ENCODE measurements at regions not wholly inside any gene's neighbourhood (a gene's known extent, or its start where the extent isn't known, plus 50 kb on each side); places are given as distances from the start of the nearest gene placed in this dataset.
"Not testable (repeated sequence)": the region's sequence is repeated elsewhere in the genome, so short reads cannot be mapped to it uniquely, and the experiment has no call there.

- Mint-ChIP-seq H3K9me3 (no peaks in the 10 kb centered on the region), H3K36me3 (ENCODE audit: low read depth) (no peaks in the 10 kb centered on the region), H3K27ac (no peak overlapping the region)
Observed at GRCh38 chr12:25794571-25794970, 163.9 kb upstream of the RASSF8 start.

GRCh38 chr12:25796523-25797000, 161.9 kb upstream of the RASSF8 start:
- Mint-ChIP-seq H3K27me3 (ENCODE audit: low read depth) (peaks cover 12% of the 10 kb centered on the region), H3K27ac (no peak overlapping the region), H3K9me3 (no peaks in the 10 kb centered on the region), H3K36me3 (ENCODE audit: low read depth) (no peaks in the 10 kb centered on the region), H3K4me3 (no peak overlapping the region), H3K4me1 (ENCODE audit: low read depth) (no peaks in the 10 kb centered on the region)

More at GRCh38 chr12:25794571-25794970, 163.9 kb upstream of the RASSF8 start:
- no peaks in the 10 kb centered on the region for H3K4me1 Mint-ChIP-seq (ENCODE audit: low read depth)
- H3K27me3 Mint-ChIP-seq (ENCODE audit: low read depth) = peaks cover 8% of the 10 kb centered on the region
- no peak overlapping the region for H3K4me3 Mint-ChIP-seq

GRCh38 chr12:25797386-25797785, 161.1 kb upstream of the RASSF8 start:
- Mint-ChIP-seq H3K4me3 (no peak overlapping the region), H3K27ac (no peak overlapping the region), H3K4me1 (ENCODE audit: low read depth) (no peaks in the 10 kb centered on the region), H3K27me3 (ENCODE audit: low read depth) (peaks cover 12% of the 10 kb centered on the region), H3K36me3 (ENCODE audit: low read depth) (no peaks in the 10 kb centered on the region), H3K9me3 (no peaks in the 10 kb centered on the region)

- no peaks in the 10 kb centered on the region for H3K9me3 Mint-ChIP-seq
- H3K27me3 Mint-ChIP-seq (ENCODE audit: low read depth) = peaks cover 8% of the 10 kb centered on the region
- no peak overlapping the region for H3K27ac Mint-ChIP-seq
Observed at GRCh38 chr12:25797949-25798348, 160.5 kb upstream of the RASSF8 start.

GRCh38 chr12:25800101-25800500, 158.4 kb upstream of the RASSF8 start:
- Mint-ChIP-seq H3K4me1 (ENCODE audit: low read depth) (peaks cover 2% of the 10 kb centered on the region), H3K27ac (no peak overlapping the region), H3K9me3 (peaks cover 3% of the 10 kb centered on the region), H3K4me3 (no peak overlapping the region), H3K27me3 (ENCODE audit: low read depth) (peaks cover 8% of the 10 kb centered on the region), H3K36me3 (ENCODE audit: low read depth) (no peaks in the 10 kb centered on the region)

More at GRCh38 chr12:25797949-25798348, 160.5 kb upstream of the RASSF8 start:
- H3K4me1 Mint-ChIP-seq (ENCODE audit: low read depth) = no peaks in the 10 kb centered on the region
- H3K4me3 Mint-ChIP-seq = no peak overlapping the region
- no peaks in the 10 kb centered on the region for H3K36me3 Mint-ChIP-seq (ENCODE audit: low read depth)

- Mint-ChIP-seq H3K27ac (no peak overlapping the region), H3K9me3 (peaks cover 3% of the 10 kb centered on the region), H3K27me3 (ENCODE audit: low read depth) (peaks cover 8% of the 10 kb centered on the region), H3K36me3 (ENCODE audit: low read depth) (no peaks in the 10 kb centered on the region), H3K4me1 (ENCODE audit: low read depth) (peaks cover 10% of the 10 kb centered on the region), H3K4me3 (no peak overlapping the region)
Observed at GRCh38 chr12:25801734-25802133, 156.7 kb upstream of the RASSF8 start.

- Mint-ChIP-seq H3K27ac (no peak overlapping the region), H3K36me3 (ENCODE audit: low read depth) (no peaks in the 10 kb centered on the region)
Observed at GRCh38 chr12:25802143-25802542, 156.3 kb upstream of the RASSF8 start.

GRCh38 chr12:25803029-25803664, 155.3 kb upstream of the RASSF8 start:
- not testable (repeated sequence) for H3K27ac Mint-ChIP-seq; H3K27me3 Mint-ChIP-seq (ENCODE audit: low read depth); H3K4me3 Mint-ChIP-seq; H3K36me3 Mint-ChIP-seq (ENCODE audit: low read depth)
- Mint-ChIP-seq H3K4me1 (ENCODE audit: low read depth) (peaks cover 21% of the 10 kb centered on the region), H3K9me3 (peaks cover 11% of the 10 kb centered on the region)

More at GRCh38 chr12:25802143-25802542, 156.3 kb upstream of the RASSF8 start:
- Mint-ChIP-seq H3K9me3 (peaks cover 3% of the 10 kb centered on the region), H3K27me3 (ENCODE audit: low read depth) (peaks cover 8% of the 10 kb centered on the region), H3K4me1 (ENCODE audit: low read depth) (peaks cover 11% of the 10 kb centered on the region), H3K4me3 (no peak overlapping the region)

GRCh38 chr12:25804286-25804685, 154.2 kb upstream of the RASSF8 start:
- not testable (repeated sequence) for H3K27me3 Mint-ChIP-seq (ENCODE audit: low read depth); H3K36me3 Mint-ChIP-seq (ENCODE audit: low read depth); H3K4me3 Mint-ChIP-seq; H3K27ac Mint-ChIP-seq
- H3K4me1 Mint-ChIP-seq (ENCODE audit: low read depth) = peaks cover 21% of the 10 kb centered on the region
- peaks cover 11% of the 10 kb centered on the region for H3K9me3 Mint-ChIP-seq

GRCh38 chr12:25806271-25806670, 152.2 kb upstream of the RASSF8 start:
- peaks cover 24% of the 10 kb centered on the region for H3K4me1 Mint-ChIP-seq (ENCODE audit: low read depth)
- peaks cover 11% of the 10 kb centered on the region for H3K9me3 Mint-ChIP-seq
- no peaks in the 10 kb centered on the region for H3K36me3 Mint-ChIP-seq (ENCODE audit: low read depth)
- H3K27me3 Mint-ChIP-seq (ENCODE audit: low read depth) = peaks cover 3% of the 10 kb centered on the region
- peak overlapping the region; percentile 12 for H3K4me3 Mint-ChIP-seq
- H3K27ac Mint-ChIP-seq = peak overlapping the region; percentile 28

GRCh38 chr12:25808604-25809003, 149.9 kb upstream of the RASSF8 start:
- peaks cover 29% of the 10 kb centered on the region for H3K4me1 Mint-ChIP-seq (ENCODE audit: low read depth)
- no peaks in the 10 kb centered on the region for H3K36me3 Mint-ChIP-seq (ENCODE audit: low read depth)

GRCh38 chr12:25810683-25811082, 147.8 kb upstream of the RASSF8 start:
- Mint-ChIP-seq H3K4me3 (no peak overlapping the region), H3K9me3 (peaks cover 7% of the 10 kb centered on the region), H3K4me1 (ENCODE audit: low read depth) (peaks cover 26% of the 10 kb centered on the region), H3K27ac (no peak overlapping the region), H3K27me3 (ENCODE audit: low read depth) (no peaks in the 10 kb centered on the region), H3K36me3 (ENCODE audit: low read depth) (no peaks in the 10 kb centered on the region)

More at GRCh38 chr12:25808604-25809003, 149.9 kb upstream of the RASSF8 start:
- Mint-ChIP-seq H3K27ac (no peak overlapping the region), H3K9me3 (peaks cover 8% of the 10 kb centered on the region), H3K27me3 (ENCODE audit: low read depth) (peaks cover 2% of the 10 kb centered on the region), H3K4me3 (no peak overlapping the region)

GRCh38 chr12:25811656-25812126, 146.8 kb upstream of the RASSF8 start:
- Mint-ChIP-seq H3K4me1 (ENCODE audit: low read depth) (peaks cover 19% of the 10 kb centered on the region), H3K4me3 (no peak overlapping the region), H3K36me3 (ENCODE audit: low read depth) (no peaks in the 10 kb centered on the region), H3K9me3 (peaks cover 7% of the 10 kb centered on the region), H3K27ac (no peak overlapping the region), H3K27me3 (ENCODE audit: low read depth) (no peaks in the 10 kb centered on the region)

- Mint-ChIP-seq H3K9me3 (peaks cover 7% of the 10 kb centered on the region), H3K36me3 (ENCODE audit: low read depth) (no peaks in the 10 kb centered on the region)
Observed at GRCh38 chr12:25812295-25812694, 146.2 kb upstream of the RASSF8 start.

GRCh38 chr12:25813843-25814242, 144.6 kb upstream of the RASSF8 start:
- Mint-ChIP-seq H3K9me3 (no peaks in the 10 kb centered on the region), H3K4me1 (ENCODE audit: low read depth) (peaks cover 8% of the 10 kb centered on the region), H3K27me3 (ENCODE audit: low read depth) (peaks cover 4% of the 10 kb centered on the region), H3K4me3 (no peak overlapping the region), H3K36me3 (ENCODE audit: low read depth) (no peaks in the 10 kb centered on the region), H3K27ac (no peak overlapping the region)

More at GRCh38 chr12:25812295-25812694, 146.2 kb upstream of the RASSF8 start:
- peaks cover 16% of the 10 kb centered on the region for H3K4me1 Mint-ChIP-seq (ENCODE audit: low read depth)
- no peaks in the 10 kb centered on the region for H3K27me3 Mint-ChIP-seq (ENCODE audit: low read depth)
- no peak overlapping the region for H3K4me3 Mint-ChIP-seq
- H3K27ac Mint-ChIP-seq = no peak overlapping the region
